ENCODE measurements at regions not wholly inside any gene's neighbourhood (a gene's known extent, or its start where the extent isn't known, plus 50 kb on each side); places are given as distances from the start of the nearest gene placed in this dataset.

DNA sequence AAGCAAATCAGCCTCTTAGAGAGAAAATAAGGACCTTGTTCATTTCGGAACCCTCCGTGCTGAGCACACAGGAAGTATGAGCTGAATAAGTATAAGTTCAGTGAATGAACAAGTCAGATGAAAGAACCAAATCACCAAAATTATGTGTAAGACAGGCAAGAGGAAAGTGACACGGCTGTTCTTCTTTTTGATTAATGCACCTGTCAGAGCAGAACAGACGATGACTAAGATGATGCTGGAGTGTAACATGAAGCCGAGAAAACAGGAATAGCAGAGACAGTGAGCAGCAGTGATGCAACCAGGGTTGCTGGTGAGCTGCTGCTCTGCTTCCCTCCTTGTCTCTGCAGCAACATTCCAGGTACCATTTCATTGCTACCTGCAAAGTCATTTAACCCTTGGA is 861.1 kb downstream of the GALC start:
- Histone ChIP-seq H3K27ac (replicated peaks) (no peak overlapping the region), H3K9me3 (replicated peaks) (peaks cover 7% of the 10 kb centered on the region), H3K27me3 (ENCODE audit: low read depth) (no peaks in the 10 kb centered on the region), H3K4me1 (no peaks in the 10 kb centered on the region), H3K4me3 (no peak overlapping the region), H3K36me3 (no peaks in the 10 kb centered on the region)
- DNase-seq, result no peak
- TF ChIP-seq, protein P1, sequence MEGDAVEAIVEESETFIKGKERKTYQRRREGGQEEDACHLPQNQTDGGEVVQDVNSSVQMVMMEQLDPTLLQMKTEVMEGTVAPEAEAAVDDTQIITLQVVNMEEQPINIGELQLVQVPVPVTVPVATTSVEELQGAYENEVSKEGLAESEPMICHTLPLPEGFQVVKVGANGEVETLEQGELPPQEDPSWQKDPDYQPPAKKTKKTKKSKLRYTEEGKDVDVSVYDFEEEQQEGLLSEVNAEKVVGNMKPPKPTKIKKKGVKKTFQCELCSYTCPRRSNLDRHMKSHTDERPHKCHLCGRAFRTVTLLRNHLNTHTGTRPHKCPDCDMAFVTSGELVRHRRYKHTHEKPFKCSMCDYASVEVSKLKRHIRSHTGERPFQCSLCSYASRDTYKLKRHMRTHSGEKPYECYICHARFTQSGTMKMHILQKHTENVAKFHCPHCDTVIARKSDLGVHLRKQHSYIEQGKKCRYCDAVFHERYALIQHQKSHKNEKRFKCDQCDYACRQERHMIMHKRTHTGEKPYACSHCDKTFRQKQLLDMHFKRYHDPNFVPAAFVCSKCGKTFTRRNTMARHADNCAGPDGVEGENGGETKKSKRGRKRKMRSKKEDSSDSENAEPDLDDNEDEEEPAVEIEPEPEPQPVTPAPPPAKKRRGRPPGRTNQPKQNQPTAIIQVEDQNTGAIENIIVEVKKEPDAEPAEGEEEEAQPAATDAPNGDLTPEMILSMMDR (IDR thresholded peaks at IDR 0.05; ENCODE audit: borderline replicate concordance), result no peak
- intact Hi-C loops (cut with micrococcal nuclease), result no loop called here

DNA sequence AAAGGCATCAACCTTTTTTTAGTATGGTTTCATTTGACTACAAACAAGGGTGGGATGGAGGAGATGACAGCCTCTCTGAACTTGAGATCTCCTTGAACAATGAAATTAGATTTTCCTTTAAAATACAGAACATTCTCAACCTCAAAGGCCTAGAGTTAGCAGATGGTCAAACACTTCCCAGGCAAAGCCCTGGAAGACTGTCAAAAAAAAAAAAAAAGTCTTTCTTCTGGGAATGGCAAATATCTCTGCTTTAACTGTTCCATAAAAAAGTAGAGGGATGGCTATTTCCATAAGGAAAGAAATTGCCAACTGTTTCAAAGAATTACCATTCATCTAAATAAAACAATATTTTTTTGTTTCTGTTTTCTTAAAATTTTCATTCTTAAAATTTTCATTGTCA is 870.8 kb downstream of the GALC start:
- intact Hi-C loops (cut with micrococcal nuclease), result no loop called here
- Histone ChIP-seq H3K4me3 (no peak overlapping the region), H3K9me3 (replicated peaks) (no peaks in the 10 kb centered on the region), H3K4me1 (no peaks in the 10 kb centered on the region), H3K36me3 (no peaks in the 10 kb centered on the region), H3K27me3 (ENCODE audit: low read depth) (no peaks in the 10 kb centered on the region), H3K27ac (replicated peaks) (no peak overlapping the region)
- TF ChIP-seq, protein P1 (IDR thresholded peaks at IDR 0.05; ENCODE audit: borderline replicate concordance), result no peak
- DNase-seq, result no peak

DNA sequence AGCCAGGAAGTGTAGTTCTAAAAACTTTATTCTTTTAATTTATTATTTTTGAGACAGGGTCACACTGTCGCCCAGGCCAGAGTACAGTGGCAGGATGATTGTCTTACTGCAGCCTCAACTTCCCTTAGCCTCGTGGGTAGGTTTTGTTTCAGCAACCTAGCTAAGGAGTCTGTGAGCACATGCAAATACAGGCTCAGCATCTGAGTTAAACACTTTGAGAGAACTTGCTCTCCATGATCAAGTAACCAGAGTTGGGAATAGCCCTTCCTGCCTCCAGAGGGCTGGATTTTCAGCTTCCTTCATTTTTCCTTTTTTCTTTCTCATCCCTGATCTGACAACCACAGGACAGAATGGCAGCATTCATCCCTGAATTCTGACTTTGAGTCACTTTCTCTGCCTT is 871.3 kb downstream of the GALC start:
- intact Hi-C loops (cut with micrococcal nuclease), result no loop called here
- TF ChIP-seq, protein P1 (IDR thresholded peaks at IDR 0.05; ENCODE audit: borderline replicate concordance), result no peak
- Histone ChIP-seq H3K36me3 (no peaks in the 10 kb centered on the region), H3K4me1 (no peaks in the 10 kb centered on the region), H3K4me3 (no peak overlapping the region), H3K27ac (replicated peaks) (no peak overlapping the region), H3K9me3 (replicated peaks) (no peaks in the 10 kb centered on the region), H3K27me3 (ENCODE audit: low read depth) (no peaks in the 10 kb centered on the region)
- DNase-seq, result no peak

DNA sequence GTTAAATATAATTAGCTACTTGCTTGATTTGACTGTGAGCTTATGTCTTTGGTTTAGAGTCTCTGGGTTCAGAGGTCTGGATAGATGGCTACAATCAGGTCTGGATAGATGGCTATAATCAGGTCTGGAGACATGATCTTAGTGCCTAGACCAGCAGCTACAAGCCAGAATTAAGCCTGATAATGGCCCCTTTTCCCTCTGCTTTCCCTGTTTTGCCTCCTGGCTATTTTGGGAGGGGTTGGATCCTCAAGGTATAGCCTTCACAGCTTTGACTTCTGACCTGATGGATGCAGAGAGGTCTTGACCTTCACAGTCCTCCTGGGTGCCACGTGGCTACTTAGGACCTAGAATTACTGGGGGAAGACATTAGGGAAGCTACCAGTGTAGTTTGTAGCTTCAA is 877.7 kb downstream of the GALC start:
- no peaks in the 10 kb centered on the region for H3K9me3 ChIP-seq (replicated peaks)
- intact Hi-C loops (cut with micrococcal nuclease), result no loop called here

DNA sequence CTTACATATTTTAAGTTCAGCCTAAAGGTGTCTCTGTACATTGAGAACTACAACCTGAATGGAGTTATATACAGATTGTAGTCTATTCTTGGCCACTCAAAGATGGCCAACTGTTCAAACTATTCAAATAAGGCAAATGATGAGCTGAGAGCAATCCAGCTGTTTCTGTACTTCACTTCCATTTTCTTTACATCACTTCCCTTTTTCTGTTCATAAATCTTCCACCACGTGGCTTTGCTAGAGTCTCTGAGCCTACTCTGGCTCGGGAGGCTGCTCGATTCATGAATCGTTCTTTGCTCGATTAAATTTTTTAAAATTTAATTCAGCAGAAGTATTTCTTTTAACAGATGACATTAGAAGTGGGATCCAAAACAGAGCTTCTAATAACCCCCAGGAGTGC is 879.7 kb downstream of the GALC start:
- intact Hi-C loops (cut with micrococcal nuclease), result no loop called here
- TF ChIP-seq, protein P1 (IDR thresholded peaks at IDR 0.05; ENCODE audit: borderline replicate concordance), result no peak
- Histone ChIP-seq H3K36me3 (no peaks in the 10 kb centered on the region), H3K4me1 (no peaks in the 10 kb centered on the region), H3K4me3 (no peak overlapping the region), H3K9me3 (replicated peaks) (no peaks in the 10 kb centered on the region), H3K27ac (replicated peaks) (no peak overlapping the region), H3K27me3 (ENCODE audit: low read depth) (no peaks in the 10 kb centered on the region)
- no peak for DNase-seq

More for the DNA sequence above, 877.7 kb downstream of the GALC start:
- TF ChIP-seq, protein P1 (IDR thresholded peaks at IDR 0.05; ENCODE audit: borderline replicate concordance), result no peak
- Histone ChIP-seq H3K4me3 (no peak overlapping the region), H3K27ac (replicated peaks) (no peak overlapping the region), H3K36me3 (no peaks in the 10 kb centered on the region), H3K4me1 (no peaks in the 10 kb centered on the region), H3K27me3 (ENCODE audit: low read depth) (no peaks in the 10 kb centered on the region)
- no peak for DNase-seq

DNA sequence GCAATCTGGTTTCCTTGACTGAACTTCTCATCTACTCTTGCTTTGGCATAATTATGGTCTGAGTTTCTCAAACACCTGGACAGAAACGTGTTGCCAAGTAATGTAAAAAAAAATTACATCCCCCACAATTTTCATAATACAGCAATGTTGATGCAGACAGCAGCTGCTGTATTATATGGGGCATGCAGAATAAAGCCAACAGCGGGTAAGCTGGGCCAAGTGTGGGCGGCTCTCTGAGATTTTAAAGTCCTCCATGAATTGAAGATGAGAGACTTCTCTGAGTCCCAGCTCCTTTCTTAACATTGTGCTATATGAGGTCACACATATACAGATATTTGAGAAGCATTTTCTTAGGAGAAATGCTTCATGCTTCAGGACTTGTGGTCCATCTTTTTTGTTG is 881.2 kb downstream of the GALC start:
- Histone ChIP-seq H3K27me3 (ENCODE audit: low read depth) (no peaks in the 10 kb centered on the region), H3K27ac (replicated peaks) (no peak overlapping the region), H3K4me1 (no peaks in the 10 kb centered on the region), H3K36me3 (no peaks in the 10 kb centered on the region), H3K4me3 (no peak overlapping the region), H3K9me3 (replicated peaks) (no peaks in the 10 kb centered on the region)
- intact Hi-C loops (cut with micrococcal nuclease), result no loop called here
- no peak for DNase-seq
- TF ChIP-seq, protein P1 (IDR thresholded peaks at IDR 0.05; ENCODE audit: borderline replicate concordance), result no peak
